ENCODE measurements at regions not wholly inside any gene's neighbourhood (a gene's known extent, or its start where the extent isn't known, plus 50 kb on each side); places are given as distances from the start of the nearest gene placed in this dataset.
"Not testable (repeated sequence)": the region's sequence is repeated elsewhere in the genome, so short reads cannot be mapped to it uniquely, and the experiment has no call there.

DNA sequence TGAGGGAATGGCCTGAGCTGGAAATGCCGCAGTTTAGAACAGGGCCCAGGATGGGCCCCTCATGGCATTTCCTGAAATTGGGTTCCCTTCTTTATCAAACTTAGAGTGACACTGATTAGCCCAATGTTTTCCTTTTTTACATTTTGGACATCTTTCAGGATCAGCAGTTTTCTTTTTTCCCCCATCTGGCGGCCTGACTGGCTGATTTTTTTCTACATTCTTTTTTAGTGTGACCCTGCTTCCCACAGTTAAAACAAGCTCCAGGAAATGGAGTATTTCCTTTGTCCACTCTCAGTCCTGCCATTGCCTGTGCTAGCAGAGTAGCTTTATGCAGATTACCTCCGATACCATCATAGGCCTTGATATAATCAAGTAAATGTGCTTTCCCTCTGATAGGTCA, 185.8 kb upstream of the IGF1 start:
- DNase-seq, ATAC-seq: not testable (repeated sequence)

DNA sequence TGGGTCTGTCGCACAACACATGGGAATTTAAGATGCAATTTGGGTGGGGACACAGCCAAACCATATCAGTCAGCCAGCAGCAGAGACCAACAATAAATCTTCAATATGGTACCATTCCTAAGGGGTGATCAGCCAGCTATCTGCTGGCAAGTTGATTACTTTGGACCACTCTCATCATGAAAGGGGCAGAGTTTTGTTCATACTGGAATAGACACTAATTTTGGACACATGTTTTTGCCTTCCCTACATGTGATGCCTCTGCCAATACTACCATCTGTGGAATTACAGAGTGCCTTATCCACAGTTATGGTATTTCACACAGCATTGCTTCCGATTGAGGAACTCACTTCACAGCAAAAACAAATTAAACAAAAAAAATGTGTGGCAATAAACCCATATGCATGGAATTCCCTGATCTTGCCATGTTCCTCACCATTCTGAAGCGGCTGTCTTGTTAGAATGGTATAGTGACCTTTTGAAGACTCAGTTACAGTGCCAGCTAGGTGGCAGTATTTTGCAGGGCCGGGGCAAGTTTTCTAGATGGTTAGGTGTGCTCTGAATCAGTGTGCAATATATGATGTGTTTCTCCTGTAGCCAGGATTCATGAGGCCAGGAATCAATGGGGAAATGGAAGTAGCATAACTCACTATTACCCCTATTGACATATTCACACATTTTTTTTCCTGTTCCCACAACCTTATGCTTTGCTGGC, 179.0 kb upstream of the IGF1 start:
- ATAC-seq (no peak), DNase-seq (no peak)

DNA sequence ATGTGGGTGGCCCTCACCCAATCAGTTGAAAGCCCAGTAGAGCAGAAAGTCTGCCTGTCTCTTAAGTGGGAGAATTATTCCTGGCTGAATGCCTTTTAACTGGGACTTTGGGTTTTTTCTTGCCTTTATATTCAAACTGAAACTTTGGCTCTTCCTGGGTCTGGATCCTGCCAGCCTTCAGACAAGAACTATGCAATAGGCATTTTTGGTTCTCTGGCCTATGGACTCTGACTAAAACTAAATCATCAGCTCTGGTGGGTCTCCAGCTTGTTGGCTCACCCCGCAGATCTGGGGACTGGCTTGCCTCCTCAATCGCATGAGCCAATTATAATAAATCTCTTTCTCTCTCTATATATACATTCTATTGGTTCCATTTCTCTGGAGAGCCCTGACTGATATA, 173.0 kb upstream of the IGF1 start:
- ATAC-seq (no peak), DNase-seq (no peak)

DNA sequence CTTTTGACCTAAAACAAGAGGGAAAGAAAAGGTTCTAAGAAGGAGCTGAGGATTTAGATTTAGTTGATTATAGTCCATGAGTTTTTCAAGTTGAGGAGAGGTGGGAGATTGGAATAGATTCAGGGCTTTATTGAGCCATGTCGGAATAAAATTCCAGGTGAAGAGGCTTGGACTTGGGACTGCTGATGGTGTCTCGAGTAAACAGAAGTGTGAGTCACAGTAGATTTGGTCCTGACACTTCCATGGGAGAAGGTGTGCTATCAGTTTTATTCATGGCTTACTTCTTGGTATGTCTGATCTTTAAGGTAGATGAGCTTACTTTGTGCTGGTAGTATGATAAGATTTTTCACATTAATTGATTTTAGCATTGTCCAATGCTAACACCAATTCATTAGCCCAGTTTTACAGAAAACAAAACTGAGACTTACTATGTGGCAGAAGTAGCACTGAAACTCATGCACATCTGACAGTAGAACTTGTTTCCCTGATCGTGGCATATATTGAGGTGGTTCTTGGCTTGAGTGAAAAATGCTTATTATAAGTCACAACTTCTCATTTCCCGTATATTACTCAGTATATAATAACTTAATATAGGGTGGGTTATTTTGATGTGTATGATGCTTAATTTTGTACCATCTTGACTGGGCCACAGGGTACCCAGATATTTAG, 172.4 kb upstream of the IGF1 start:
- DNase-seq = no peak

DNA sequence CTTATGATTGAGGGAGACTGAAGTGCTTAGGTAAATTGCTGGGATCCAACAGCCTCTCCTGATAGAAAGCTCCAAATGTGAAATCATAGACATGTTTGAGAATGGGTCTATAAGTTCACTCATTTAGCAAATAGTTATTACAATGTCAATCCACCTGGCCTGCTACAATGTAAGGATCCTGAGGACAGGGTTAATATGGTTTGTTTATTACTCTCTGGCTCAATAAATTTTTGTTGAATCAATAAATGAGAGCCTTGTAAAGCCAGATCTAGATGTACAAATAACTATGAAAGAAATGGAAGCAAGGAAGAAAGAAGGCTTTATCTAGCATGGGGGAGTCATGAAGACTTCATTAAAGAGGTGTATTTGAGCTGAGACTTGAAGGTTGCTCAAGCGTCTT, 165.6 kb upstream of the IGF1 start:
- no peak for DNase-seq
- ATAC-seq = no peak

More for the DNA sequence above, 172.4 kb upstream of the IGF1 start:
- no peak for ATAC-seq

DNA sequence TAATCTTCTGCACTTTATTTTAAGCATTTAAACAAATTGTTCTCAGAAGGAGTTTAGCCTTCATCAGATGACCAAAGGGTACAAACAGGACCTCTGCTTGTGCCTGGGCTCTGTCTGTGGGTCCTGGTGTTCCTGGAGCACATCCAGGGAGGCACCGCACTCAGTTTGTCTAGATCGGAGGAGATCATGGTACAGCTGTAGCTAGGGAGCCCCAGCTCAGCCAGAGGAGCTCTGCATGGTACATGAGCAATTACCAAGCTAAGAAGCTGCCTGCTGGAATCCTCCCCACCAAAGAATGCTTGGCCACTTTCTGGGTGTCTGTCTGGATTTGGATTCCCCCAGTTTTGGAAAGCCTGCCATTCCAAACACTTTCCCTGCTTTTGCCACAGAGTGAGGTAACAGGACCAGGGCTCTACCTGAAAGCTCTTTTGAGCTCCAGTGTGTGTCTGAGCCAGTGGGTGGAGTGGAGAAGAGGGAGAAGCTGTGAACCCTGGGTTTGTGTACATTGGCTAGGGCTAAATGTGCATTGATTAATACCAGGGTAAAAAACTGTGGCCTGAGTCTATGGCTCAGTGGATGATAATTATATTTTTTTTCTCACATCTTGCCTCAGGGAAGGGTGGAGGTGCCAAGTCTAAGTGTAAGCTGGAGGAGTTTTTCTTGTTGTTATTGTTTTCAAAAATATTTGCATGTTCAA, 163.7 kb upstream of the IGF1 start:
- DNase-seq (no peak), ATAC-seq (no peak)

DNA sequence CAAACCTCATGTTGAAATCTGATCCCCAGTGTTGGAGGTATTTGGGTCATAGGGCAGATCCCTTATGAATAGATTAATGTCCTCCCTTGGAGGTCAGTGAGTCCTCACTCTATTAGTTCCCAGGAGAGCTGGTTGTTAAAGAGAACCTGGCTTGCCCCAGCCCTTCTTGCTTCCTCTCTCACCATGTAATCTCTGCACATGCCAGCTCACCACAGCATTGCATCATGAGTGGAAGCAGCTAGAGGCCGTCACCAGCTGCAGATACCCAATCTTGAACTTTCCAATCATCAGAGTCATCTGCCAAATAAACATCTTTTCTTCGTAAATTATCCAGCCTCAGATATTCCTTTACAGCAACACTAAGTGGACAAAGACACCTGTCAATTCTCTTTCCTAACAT, 161.8 kb upstream of the IGF1 start:
- ATAC-seq (no peak), DNase-seq (no peak)

DNA sequence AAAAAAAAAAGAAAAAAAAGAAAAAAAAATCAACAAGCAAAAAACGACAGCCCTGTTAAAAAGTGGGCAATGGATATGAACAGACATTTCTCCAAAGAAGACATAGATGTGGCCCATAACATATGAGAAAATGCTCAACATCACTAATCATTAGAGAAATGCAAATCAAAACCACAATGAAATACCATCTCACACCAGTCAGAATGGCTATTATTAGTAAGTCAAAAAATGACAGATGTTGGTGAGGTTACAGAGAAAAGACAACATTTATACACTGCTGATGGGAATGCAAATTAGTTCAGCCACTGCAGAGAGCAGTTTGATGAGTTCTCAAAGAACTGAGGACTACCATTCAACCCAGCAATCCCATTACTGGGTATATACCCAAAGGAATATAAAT, 160.3 kb upstream of the IGF1 start:
- DNase-seq, ATAC-seq: not testable (repeated sequence)

DNA sequence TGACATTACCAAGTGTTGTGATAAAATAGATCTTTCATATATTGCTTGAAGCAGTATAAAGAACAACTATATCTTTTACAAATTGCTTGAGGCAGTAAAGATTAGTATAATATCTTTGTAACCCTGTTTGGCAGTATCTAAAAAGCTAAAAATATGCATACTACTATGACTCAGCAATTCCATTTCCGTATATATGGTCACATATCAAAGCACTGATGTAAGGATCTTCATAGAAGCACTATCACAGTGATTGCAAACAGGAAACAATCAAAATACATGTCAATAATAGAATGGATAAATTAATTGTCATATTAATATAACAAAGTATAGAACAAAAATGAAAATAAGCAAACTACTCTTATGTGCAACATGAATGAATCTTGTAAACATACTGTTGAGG, 158.4 kb upstream of the IGF1 start:
- DNase-seq (no peak), ATAC-seq (no peak)

DNA sequence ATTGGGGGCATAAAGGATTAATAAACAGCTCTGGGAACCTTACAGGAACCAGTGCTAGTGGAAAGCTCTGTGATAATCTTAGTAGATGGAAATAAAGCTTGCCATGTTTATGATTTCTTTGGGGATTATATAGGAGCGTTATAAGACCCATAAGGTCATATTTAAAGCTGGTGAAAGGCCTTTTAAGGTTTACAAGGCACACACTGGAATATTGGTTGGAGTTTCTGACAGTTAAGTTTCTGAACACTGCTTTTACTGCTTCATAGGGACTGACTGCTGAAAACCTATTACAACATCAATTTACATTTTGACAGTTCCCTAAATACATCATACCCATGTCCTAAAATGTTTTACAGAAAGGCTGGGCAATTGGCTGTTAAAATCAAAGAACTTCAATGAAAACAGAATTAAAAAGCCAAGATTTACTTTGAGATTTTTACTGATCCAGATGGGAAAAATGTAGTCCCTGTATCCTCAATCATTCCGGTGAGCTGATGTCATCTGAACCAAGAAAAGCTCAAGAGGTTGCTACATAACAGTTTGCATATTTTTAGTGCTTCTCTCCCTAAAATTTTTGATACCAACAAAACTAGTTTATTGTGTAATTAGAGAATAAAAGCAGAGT, 153.7 kb upstream of the IGF1 start:
- DNase-seq (no peak), ATAC-seq (no peak)

DNA sequence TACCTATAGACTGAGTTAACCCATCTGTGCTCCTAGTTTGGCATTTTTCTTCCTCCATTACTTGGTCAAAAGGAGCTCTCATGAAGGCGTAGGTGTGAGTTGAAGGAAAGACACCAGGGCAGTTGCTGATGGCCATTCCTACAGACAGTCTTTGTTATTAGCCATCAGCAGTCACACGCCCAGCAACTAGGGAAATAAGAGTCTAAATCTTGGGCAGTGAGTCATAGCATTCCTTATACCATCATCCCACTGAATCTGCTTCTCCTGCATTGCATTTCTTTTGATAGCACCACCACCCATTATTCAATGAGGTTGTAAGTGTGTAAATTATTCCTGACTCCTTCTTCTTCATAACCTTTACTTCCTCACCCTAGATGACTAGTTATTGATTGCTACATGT, 150.9 kb upstream of the IGF1 start:
- ATAC-seq (no peak), DNase-seq (no peak)

DNA sequence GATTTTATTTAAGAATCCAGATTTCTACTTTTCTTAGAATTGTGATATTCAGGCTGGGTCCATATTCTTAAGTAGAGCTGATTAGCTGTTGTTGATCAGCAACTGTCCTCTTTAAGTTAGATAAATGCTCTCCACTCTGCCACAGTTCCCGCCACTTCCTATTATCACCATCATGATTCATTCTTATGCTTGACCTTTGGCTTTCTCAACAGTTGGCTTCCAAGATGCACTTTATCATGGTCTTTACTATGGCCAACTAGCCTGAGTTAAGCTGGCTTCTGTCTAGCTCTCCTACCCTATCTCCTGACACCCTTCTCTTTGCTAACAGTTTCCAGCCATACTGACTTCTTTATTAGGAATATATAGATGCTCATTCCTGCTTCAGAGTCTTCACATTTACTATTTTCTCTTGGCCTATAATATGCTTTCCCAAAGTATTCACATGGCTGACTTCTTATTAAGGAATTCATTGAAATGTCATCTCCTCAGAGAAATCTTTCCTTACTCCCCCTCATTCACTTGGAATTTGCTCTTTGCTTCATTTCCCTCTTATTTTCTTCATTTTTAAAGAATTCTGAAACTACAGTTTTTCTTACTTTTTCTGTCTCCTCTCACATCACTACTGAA, 149.0 kb upstream of the IGF1 start:
- no peak for ATAC-seq
- no peak for DNase-seq

DNA sequence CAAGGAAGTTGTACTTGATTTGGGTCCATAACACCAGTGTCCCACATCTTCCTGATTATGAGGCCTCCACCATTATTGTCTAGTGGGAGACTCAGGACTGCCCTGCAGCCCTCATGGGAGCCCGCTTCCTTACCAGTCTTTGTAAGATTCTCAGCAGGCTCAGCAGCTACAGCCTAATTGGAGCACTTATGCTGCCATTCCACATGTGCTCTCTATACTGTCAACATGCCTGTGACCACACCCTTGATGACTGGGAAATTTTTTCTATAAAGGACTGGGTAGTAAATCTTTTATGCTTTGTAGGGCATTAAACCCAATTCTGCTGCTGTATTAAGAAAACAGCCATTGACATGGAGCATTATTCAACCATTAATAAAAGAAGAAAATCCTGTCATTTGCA, 145.5 kb upstream of the IGF1 start:
- DNase-seq = no peak
- no peak for ATAC-seq

DNA sequence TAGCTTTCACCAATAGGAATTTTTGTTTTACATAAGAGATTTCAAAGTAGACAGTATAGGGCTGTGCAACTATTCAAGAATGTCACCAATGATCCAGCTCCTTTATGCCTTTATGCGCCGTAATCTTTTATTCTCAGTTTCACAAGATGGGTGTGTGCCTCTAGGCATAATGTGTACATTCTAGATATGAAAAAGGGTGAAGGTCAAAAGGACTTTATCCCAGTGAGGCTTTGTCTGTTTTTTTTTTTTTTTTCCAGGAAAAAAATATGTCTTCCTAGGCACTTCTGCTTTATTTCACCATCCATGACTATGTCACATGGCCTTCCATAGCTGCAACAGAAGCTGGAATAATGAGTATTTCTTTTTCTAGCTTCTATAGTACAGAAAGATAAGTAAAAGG, 142.3 kb upstream of the IGF1 start:
- no peak for DNase-seq
- no peak for ATAC-seq

DNA sequence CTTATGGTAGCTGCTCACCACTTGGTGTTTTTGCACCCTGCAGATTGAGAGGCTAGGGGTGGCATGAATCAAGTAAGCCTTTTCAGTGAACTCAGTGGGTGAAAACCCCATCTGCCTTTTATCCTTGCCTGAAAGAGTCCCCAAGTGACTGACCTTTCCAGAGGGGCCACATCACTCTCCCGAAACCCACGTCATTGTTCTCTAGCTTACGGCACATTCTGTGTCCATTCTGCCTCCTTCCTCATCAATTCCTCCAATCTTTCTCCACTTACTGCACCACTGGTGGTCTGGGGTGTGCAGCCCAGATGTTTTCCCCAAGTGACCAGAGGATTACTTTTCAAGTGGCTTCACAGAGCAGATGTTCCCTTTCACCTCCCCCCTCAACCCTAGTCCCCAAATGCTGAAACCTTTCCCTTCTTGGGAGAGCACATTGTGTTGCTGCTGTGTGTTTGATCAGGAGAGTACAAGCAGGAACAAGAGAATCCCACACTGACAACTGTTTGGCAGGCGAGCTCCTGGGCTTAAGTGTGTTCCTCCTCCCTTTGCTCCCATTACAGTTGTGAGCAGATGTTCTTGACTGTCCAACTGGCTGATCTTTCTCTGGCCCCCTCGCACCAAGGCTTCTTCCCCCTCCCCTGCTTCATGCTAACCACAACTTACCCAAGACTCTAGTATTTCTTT, 138.0 kb upstream of the IGF1 start:
- DNase-seq (no peak), ATAC-seq (no peak)

DNA sequence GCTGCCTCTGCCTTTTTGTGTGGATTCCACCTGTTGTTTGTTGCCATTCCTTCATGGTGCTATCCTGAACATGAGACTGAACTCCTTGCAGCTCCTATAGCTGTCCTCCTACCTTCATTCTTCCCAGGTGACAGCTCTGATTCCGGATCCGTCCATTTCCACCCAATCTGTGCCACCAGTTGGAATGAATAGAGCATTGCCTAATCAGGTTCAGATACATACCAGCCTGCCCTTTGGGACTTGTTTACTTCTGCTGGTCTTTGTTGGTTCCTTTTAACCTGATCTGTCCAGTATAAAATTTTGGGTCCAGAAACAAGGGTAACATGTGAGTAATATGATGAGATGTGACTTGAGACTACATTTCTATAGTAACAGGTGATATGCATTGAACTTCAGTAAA, 136.3 kb upstream of the IGF1 start:
- ATAC-seq (no peak), DNase-seq (no peak)

DNA sequence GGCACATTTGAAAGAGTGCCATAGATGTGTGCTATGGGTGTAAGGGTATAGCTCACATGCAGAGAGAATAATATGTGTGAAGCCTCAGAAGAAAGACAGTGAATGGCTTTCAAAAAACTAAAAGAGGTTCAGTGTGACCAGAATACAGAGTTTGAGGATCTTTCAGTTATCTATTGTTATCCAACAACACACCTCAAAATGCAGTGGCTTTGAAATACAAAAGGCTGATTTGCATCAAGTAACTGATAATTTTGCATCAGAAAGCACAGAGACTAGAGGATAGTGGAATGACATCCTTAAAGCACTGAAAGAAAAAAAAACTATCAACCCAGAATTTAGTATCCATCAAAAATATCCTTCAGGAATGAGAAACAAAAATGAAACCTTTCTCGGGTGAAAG, 131.6 kb upstream of the IGF1 start:
- DNase-seq = no peak
- no peak for ATAC-seq

DNA sequence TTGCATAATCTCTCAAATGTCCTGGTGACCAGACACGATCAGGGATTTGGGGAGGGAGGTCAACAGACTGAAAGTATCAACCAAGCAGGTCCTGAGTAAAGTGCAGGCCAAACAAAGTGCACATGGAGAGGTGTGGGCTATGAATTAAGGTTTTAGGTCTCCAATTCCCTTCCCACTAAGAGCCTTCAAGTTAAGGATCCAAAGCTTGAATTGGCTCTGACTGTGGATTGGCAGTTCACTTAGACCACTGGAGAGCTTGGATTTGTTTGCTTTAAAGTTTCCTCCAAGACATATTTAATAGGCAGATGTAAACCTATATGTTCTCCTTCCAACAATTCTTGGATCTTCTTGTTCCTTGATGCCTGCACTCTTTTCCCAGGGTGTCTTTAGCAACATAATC, 129.6 kb upstream of the IGF1 start:
- no peak for DNase-seq
- ATAC-seq = no peak

DNA sequence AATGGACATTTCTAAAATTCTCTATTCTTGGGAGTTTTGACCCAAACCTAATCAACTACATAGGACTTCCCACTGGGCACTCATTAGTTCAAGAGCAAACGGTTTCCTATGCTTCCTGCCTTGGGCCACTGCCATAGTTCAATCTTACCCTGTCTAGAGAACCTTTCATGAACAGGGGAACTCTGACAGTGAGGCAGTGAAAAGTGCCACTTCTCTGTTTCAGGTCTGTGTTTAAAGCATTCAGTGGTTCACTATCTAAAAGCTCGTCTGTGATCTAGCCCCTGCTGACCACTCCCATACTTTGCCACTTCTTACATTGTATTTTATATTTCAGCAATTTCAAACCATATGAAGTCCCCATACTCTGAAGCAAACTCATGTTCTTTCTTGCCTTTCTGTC, 122.7 kb upstream of the IGF1 start:
- ATAC-seq = no peak
- no peak for DNase-seq

DNA sequence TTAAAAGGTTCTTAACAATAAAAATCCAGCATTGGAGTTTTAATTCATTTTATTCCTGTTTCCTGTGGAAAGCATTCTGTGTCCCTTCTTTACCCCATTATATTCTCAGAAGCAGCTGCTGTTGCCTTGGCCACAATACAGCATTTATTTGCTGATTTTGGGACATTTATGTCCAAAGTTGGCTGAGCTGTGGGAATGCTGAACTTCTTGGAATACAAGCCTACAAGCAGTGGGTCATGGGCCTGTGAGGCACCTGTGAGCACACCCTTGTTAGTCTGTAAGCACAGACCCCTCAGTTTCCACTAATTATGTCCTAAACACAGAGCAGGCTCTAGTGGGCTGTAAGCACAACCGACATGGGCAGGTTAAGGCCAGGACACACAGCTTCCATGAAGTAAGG, 122.2 kb upstream of the IGF1 start:
- no peak for DNase-seq
- ATAC-seq = no peak

DNA sequence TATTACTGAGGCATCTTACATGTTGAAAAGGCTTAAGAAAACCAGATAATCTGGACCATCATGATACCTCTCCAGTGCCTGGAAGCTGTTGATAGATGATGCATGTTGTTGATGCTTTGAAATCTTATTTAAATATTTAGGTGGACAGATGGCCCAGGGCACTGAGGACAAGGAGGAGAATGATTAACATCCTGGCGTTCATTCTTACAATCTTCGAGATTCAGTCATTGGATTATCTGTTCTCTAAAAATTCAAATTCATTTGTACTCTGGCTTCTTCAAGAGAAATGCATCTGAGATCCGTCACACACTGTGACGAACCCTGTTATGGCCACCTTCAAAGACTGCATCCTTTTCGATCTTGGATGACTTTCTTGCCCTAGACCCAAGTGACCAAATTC, 121.3 kb upstream of the IGF1 start:
- DNase-seq (no peak), ATAC-seq (no peak)

DNA sequence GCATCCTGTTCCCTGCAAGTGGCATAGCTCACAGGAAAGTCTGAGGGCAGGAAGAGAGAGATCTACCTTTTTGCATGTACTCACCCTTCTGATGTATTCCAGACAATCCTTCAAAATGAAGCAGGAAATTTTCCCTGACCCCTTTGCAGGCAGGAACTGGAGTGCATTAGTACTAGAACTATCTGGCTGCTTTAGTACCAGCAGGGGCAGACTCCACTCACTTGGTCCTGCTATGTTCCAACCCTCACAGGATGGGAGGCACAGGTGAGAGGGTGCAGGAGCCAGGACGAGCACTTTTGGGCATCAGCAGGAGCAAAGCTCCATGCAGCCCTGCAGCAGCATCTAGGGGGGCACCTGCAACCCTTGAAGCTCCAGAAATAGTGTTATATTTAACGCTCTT, 116.3 kb upstream of the IGF1 start:
- DNase-seq (no peak), ATAC-seq (no peak)
